ENCODE measurements at regions not wholly inside any gene's neighbourhood (a gene's known extent, or its start where the extent isn't known, plus 50 kb on each side); places are given as distances from the start of the nearest gene placed in this dataset.

DNA sequence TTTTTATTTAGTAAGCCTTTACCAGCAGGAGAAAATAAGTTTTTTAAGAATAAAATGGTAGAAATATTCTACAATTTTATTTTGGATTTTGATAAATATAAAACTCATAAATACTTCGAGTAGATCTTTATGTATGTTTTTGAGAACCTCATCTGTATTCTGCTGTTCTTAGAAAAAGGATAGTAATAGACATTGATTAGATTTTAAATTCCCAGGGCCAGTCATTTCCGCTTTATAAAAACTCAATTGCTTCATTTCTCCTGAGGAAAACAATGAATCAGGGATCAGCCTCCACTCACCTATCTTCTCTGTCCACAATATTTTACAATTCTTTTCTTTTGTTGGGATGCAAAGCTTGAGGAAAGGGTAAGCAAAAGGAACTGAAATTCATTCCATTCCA, 1983.5 kb upstream of the C9orf72 start:
- no peak overlapping the region for H3K4me3 ChIP-seq (ENCODE audit: control insufficient read depth, low read depth, low read length)
- DNase-seq (ENCODE audit: low read depth) = no peak
- TF ChIP-seq, protein P1, sequence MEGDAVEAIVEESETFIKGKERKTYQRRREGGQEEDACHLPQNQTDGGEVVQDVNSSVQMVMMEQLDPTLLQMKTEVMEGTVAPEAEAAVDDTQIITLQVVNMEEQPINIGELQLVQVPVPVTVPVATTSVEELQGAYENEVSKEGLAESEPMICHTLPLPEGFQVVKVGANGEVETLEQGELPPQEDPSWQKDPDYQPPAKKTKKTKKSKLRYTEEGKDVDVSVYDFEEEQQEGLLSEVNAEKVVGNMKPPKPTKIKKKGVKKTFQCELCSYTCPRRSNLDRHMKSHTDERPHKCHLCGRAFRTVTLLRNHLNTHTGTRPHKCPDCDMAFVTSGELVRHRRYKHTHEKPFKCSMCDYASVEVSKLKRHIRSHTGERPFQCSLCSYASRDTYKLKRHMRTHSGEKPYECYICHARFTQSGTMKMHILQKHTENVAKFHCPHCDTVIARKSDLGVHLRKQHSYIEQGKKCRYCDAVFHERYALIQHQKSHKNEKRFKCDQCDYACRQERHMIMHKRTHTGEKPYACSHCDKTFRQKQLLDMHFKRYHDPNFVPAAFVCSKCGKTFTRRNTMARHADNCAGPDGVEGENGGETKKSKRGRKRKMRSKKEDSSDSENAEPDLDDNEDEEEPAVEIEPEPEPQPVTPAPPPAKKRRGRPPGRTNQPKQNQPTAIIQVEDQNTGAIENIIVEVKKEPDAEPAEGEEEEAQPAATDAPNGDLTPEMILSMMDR (conservative IDR thresholded peaks at IDR 0.05; ENCODE audit: control insufficient read depth, insufficient read depth, low read depth, low read length) = no peak

DNA sequence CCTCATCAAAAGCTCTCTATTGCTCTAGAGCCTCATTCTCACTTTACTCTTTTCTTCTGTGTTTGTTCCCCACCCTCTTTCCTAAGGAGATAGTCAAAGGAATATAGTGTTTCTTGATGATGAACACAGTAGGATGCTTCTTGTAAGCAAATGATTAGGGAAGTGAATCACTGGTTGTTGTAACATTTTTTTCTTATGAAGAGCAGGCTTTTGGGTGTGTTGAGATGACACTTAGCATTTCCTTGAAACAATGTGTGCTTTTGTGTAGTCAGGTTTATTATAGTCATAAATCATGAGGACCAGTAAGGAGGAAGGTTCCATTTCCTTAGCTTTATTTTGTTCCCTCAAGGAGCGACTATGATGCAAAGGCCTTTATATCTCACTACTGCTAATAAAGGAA, 1991.3 kb upstream of the C9orf72 start:
- no peak overlapping the region for H3K4me3 ChIP-seq (ENCODE audit: control insufficient read depth, low read depth, low read length)
- TF ChIP-seq, protein P1 (conservative IDR thresholded peaks at IDR 0.05; ENCODE audit: control insufficient read depth, insufficient read depth, low read depth, low read length) = no peak

GRCh38 chr9:29575219-29575618, 2001.9 kb upstream of the C9orf72 start:
- TF ChIP-seq, protein P1 (conservative IDR thresholded peaks at IDR 0.05; ENCODE audit: control insufficient read depth, insufficient read depth, low read depth, low read length) = no peak
- no peak overlapping the region for H3K4me3 ChIP-seq (ENCODE audit: control insufficient read depth, low read depth, low read length)
- DNase-seq (ENCODE audit: low read depth) = no peak

More for the DNA sequence above, 1991.3 kb upstream of the C9orf72 start:
- peak; percentile 79 for DNase-seq (ENCODE audit: low read depth)

- TF ChIP-seq, protein P1 (conservative IDR thresholded peaks at IDR 0.05; ENCODE audit: control insufficient read depth, insufficient read depth, low read depth, low read length) = no peak
These were observed 2015.1 kb upstream of the C9orf72 start for GRCh38 chr9:29588361-29588760.

DNA sequence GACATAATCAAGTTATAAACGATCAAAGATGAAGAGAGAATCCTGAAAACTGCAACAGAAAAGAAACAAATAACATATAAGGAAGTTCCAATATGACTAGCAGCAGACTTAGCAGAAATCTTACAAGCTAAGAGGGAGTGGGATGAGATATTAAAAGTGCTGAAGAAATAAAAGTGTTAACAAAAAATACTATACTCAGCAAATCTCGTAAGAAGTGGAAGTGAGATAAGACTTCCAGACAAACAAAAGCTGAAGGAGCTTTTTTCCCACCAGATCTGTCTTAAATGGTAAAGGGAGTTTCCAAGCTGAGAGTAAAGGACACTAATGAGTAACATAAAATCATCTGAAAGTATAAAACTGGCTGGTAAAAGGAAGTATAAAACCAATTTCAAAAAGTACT, 2036.0 kb upstream of the C9orf72 start:
- H3K4me3 ChIP-seq (ENCODE audit: control insufficient read depth, low read depth, low read length) = no peak overlapping the region
- TF ChIP-seq, protein P1 (conservative IDR thresholded peaks at IDR 0.05; ENCODE audit: control insufficient read depth, insufficient read depth, low read depth, low read length) = no peak
- DNase-seq (ENCODE audit: low read depth) = no peak

More at GRCh38 chr9:29588361-29588760, 2015.1 kb upstream of the C9orf72 start:
- H3K4me3 ChIP-seq (ENCODE audit: control insufficient read depth, low read depth, low read length) = no peak overlapping the region
- DNase-seq (ENCODE audit: low read depth) = no peak

DNA sequence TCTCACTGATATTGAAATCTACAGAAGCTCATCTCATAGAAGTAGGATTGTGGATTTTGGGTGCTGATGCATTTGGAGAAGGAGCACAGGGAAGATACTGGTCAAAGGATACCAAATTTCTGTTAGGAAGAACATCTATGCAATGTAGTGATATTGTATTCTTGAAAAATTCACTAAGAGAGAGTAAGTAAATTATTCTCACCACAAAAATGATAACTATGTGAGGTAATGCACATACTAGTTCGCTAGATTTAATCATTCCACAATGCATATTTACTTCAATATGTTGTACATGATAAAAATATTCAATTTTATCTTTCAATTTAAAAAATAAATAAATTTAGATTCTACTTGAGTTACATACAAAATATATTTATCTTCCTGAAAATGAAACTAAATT, 2040.5 kb upstream of the C9orf72 start:
- no peak overlapping the region for H3K4me3 ChIP-seq (ENCODE audit: control insufficient read depth, low read depth, low read length)
- DNase-seq (ENCODE audit: low read depth) = no peak
- TF ChIP-seq, protein P1 (conservative IDR thresholded peaks at IDR 0.05; ENCODE audit: control insufficient read depth, insufficient read depth, low read depth, low read length) = no peak

DNA sequence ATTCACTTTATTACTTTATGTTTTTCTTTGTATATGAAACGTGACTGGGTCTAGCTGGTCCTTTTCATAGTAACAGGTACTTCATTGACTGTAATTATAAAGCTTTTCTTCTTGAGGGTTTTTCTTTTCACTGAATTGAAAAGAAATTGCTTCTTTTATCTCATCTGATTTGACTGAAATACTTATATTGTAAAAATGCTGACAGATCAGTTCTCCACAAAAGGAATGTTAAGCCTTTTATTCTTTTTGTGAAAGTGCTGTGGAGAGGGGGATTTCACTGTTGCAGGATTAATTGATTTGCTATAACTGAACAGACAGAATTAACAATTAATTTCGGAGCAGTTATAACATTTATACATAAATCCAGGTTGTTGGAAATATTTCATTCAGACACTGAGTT, 2043.6 kb upstream of the C9orf72 start:
- DNase-seq (ENCODE audit: low read depth) = no peak
- TF ChIP-seq, protein P1 (conservative IDR thresholded peaks at IDR 0.05; ENCODE audit: control insufficient read depth, insufficient read depth, low read depth, low read length) = no peak
- no peak overlapping the region for H3K4me3 ChIP-seq (ENCODE audit: control insufficient read depth, low read depth, low read length)
